ENCODE measurements at regions not wholly inside any gene's neighbourhood (a gene's known extent, or its start where the extent isn't known, plus 50 kb on each side); places are given as distances from the start of the nearest gene placed in this dataset.

DNA sequence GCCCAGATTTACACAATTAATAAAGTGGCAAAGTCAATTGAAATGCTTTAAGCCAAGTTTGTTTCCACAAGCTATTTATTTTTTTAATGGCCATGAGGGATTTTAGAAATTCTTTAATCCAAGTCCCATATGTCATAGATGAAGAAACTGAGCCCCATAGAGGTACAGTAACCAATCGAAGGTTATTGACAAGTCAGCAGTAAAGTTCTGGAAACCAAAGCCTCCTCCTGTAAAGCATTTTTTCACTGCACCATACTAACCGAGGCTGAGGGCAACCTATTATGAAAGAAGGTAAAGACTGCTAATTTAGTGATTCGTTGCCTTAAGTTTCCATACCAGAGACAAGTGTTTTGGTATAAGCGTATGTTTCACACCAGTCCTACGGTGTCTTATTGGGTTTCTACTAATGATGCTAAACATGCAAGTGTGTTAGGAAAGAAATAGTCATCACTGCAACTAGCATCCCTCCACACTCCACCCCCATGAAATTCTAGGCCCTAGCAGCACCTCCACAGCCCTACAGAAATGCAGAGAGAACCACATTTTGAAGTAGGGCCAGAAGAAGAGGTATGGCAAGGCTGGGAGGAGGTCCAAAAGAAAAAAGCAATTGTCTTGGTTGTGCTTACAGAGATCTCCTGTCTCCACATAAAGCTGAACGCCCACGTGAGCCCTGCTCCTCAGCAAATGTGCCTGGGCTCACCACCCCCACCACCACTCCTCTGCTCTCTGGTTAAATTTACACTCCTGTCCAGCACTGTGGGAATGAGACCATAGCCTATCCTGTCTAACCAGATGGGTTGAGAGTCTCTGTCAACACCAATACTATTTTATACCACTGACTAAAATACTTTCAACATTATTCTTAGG lies 271.1 kb upstream of the G2E3 start:
- H3K36me3 ChIP-seq (replicated peaks in 1 of 2; ENCODE audit: control insufficient read depth in 1 of 2, insufficient read depth in 2 of 2, low read length in 1 of 2): no peaks in the 10 kb centered on the region
- H3K9me2 ChIP-seq: no peaks in the 10 kb centered on the region; the same call in 1 of the 2 replicates
- H3K9me3 ChIP-seq: no peaks in the 10 kb centered on the region
- H3K4me2 ChIP-seq: no peak overlapping the region
- H3K27me3 ChIP-seq (ENCODE audit: insufficient read depth): no peaks in the 10 kb centered on the region; the same call in 1 of the 2 replicates
- peaks cover 3% of the 10 kb centered on the region for H3F3A ChIP-seq (replicated peaks; ENCODE audit: insufficient read depth)
- 3% methylated on average over 7 of the region's 7 CpGs for WGBS (ENCODE audit: low lambda C conversion rate)
- ChIA-PET CTCF (interaction anchor here (0.6 to 8.1 kb wide), 2 partner anchors 16 to 89 kb away, joined by 3 to 74 read pairs; no protein-coding TSS in a partner anchor), POLR2A (no interaction called here)
- H3K4me3 ChIP-seq (ENCODE audit: low read depth in 2 of 2, low read length in 1 of 2): no peak overlapping the region
- H4K20me1 ChIP-seq (ENCODE audit: insufficient read depth): no peaks in the 10 kb centered on the region
- H3K9ac ChIP-seq: no peak overlapping the region
- no peak overlapping the region for H2AFZ ChIP-seq (ENCODE audit: low read depth)
- H3K4me1 ChIP-seq (ENCODE audit: control insufficient read depth in 1 of 2, insufficient read depth in 2 of 2, low read depth in 1 of 2, low read length in 1 of 2): no peaks in the 10 kb centered on the region
- TF ChIP-seq, protein P1, sequence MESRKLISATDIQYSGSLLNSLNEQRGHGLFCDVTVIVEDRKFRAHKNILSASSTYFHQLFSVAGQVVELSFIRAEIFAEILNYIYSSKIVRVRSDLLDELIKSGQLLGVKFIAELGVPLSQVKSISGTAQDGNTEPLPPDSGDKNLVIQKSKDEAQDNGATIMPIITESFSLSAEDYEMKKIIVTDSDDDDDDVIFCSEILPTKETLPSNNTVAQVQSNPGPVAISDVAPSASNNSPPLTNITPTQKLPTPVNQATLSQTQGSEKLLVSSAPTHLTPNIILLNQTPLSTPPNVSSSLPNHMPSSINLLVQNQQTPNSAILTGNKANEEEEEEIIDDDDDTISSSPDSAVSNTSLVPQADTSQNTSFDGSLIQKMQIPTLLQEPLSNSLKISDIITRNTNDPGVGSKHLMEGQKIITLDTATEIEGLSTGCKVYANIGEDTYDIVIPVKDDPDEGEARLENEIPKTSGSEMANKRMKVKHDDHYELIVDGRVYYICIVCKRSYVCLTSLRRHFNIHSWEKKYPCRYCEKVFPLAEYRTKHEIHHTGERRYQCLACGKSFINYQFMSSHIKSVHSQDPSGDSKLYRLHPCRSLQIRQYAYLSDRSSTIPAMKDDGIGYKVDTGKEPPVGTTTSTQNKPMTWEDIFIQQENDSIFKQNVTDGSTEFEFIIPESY (IDR thresholded peaks at IDR 0.05; ENCODE audit: borderline replicate concordance, low read depth): no peak
- TF ChIP-seq, protein P2, sequence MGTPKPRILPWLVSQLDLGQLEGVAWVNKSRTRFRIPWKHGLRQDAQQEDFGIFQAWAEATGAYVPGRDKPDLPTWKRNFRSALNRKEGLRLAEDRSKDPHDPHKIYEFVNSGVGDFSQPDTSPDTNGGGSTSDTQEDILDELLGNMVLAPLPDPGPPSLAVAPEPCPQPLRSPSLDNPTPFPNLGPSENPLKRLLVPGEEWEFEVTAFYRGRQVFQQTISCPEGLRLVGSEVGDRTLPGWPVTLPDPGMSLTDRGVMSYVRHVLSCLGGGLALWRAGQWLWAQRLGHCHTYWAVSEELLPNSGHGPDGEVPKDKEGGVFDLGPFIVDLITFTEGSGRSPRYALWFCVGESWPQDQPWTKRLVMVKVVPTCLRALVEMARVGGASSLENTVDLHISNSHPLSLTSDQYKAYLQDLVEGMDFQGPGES (IDR thresholded peaks at IDR 0.05; ENCODE audit: low read depth, low read length): no peak
- TF ChIP-seq, protein P3, sequence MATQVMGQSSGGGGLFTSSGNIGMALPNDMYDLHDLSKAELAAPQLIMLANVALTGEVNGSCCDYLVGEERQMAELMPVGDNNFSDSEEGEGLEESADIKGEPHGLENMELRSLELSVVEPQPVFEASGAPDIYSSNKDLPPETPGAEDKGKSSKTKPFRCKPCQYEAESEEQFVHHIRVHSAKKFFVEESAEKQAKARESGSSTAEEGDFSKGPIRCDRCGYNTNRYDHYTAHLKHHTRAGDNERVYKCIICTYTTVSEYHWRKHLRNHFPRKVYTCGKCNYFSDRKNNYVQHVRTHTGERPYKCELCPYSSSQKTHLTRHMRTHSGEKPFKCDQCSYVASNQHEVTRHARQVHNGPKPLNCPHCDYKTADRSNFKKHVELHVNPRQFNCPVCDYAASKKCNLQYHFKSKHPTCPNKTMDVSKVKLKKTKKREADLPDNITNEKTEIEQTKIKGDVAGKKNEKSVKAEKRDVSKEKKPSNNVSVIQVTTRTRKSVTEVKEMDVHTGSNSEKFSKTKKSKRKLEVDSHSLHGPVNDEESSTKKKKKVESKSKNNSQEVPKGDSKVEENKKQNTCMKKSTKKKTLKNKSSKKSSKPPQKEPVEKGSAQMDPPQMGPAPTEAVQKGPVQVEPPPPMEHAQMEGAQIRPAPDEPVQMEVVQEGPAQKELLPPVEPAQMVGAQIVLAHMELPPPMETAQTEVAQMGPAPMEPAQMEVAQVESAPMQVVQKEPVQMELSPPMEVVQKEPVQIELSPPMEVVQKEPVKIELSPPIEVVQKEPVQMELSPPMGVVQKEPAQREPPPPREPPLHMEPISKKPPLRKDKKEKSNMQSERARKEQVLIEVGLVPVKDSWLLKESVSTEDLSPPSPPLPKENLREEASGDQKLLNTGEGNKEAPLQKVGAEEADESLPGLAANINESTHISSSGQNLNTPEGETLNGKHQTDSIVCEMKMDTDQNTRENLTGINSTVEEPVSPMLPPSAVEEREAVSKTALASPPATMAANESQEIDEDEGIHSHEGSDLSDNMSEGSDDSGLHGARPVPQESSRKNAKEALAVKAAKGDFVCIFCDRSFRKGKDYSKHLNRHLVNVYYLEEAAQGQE (IDR thresholded peaks at IDR 0.05; ENCODE audit: low read depth, low read length): no peak
- TF ChIP-seq FOSL2 (IDR thresholded peaks at IDR 0.05; ENCODE audit: borderline replicate concordance, low read depth): no peak
- TF ChIP-seq USF1 (IDR thresholded peaks at IDR 0.05; ENCODE audit: borderline replicate concordance, low read depth): no peak
- no peak for TF ChIP-seq RXRA (IDR thresholded peaks at IDR 0.05; ENCODE audit: borderline replicate concordance, low read depth)
- no peak for TF ChIP-seq TEAD4 (IDR thresholded peaks at IDR 0.05; ENCODE audit: borderline replicate concordance, insufficient read depth)
- TF ChIP-seq EP300 (IDR thresholded peaks at IDR 0.05; ENCODE audit: borderline replicate concordance in 1 of 2, low read depth in 1 of 2, low read length in 1 of 2): no peak
- no peak for TF ChIP-seq RCOR1 (IDR thresholded peaks at IDR 0.05; ENCODE audit: low read length)
- TF ChIP-seq FOXM1 (IDR thresholded peaks at IDR 0.05; ENCODE audit: low read depth): no peak
- TF ChIP-seq JUND (IDR thresholded peaks at IDR 0.05): no peak
- no peak for TF ChIP-seq GATA2 (CRISPR knock-in tag; IDR thresholded peaks at IDR 0.05)
- no peak for TF ChIP-seq TAF1 (IDR thresholded peaks at IDR 0.05; ENCODE audit: borderline replicate concordance, low read depth, low read length)
- no peak for TF ChIP-seq POLR2AphosphoS5 (IDR thresholded peaks at IDR 0.05; ENCODE audit: low read depth, low read length)
- TF ChIP-seq GABPA (IDR thresholded peaks at IDR 0.05; ENCODE audit: low read depth): no peak
- TF ChIP-seq ELF1 (IDR thresholded peaks at IDR 0.05): no peak
- no peak for TF ChIP-seq MEF2A (IDR thresholded peaks at IDR 0.05; ENCODE audit: borderline replicate concordance, low read depth)
- H3K79me2 ChIP-seq (ENCODE audit: insufficient read depth): no peaks in the 10 kb centered on the region
- no peak for DNase-seq
- H3K27ac ChIP-seq (ENCODE audit: low read depth in 2 of 2, low read length in 1 of 2): no peak overlapping the region

Measured in SK-N-SH (cell line).